Gastroesophageal sphincter (tissue), 4 donors: ENCODE measurements at regions not wholly inside any gene's neighbourhood (a gene's known extent, or its start where the extent isn't known, plus 50 kb on each side); places are given as distances from the start of the nearest gene placed in this dataset.

Experiments
- ATAC-seq: fragments of 150-250 bp; one replicate; pipeline ENCODE4 v1.9.1; 2016; ENCODE audit warnings: mild to moderate bottlenecking, moderate library complexity
- H3K27ac ChIP-seq, 4 donors: fragments of 200-600 bp; sonication (generic) in 3 of 4; 1 replicate in 3 of 4; 2 replicates in 1 of 4; pipeline ENCODE4 v1.5.1; 2016 to 2019
- H3K27me3 ChIP-seq: fragments of 200-600 bp; sonication (generic); one replicate; pipeline ENCODE4 v1.5.1; 2019
- H3K36me3 ChIP-seq, 2 donors: fragments of 200-600 bp; sonication (generic); one replicate each; pipeline ENCODE4 v1.5.1; 2019; ENCODE audit warnings: control low read depth in 1 of 2
- H3K4me1 ChIP-seq, 3 donors: fragments of 200-600 bp; sonication (generic); 1 replicate in 2 of 3; 2 replicates in 1 of 3; pipeline ENCODE4 v1.5.1; 2016 to 2019; ENCODE audit warnings: control low read depth in 2 of 3
- H3K4me3 ChIP-seq, 2 donors: fragments of 200-600 bp; sonication (generic); one replicate each; pipeline ENCODE4 v1.5.1; 2019; ENCODE audit warnings: mild to moderate bottlenecking in 1 of 2, moderate library complexity in 1 of 2
- H3K9me3 ChIP-seq, 3 donors: fragments of 200-600 bp; sonication (generic); one replicate each; pipeline ENCODE4 v1.5.1; 2017 to 2019; ENCODE audit warnings: control low read depth in 2 of 3
- EP300 ChIP-seq: sonication (generic); formaldehyde crosslinking; IDR thresholded peaks from one replicate; pipeline ENCODE4 v1.6.1; 2017; ENCODE audit warnings: antibody characterized with exemption, mild to moderate bottlenecking
- POLR2A ChIP-seq, 2 donors: fragments of 450-650 bp; IDR thresholded peaks; one replicate each; pipeline ENCODE4 v1.6.1; 2017; ENCODE audit warnings: antibody characterized with exemption in 2 of 2, mild to moderate bottlenecking in 2 of 2, moderate library complexity in 1 of 2
- POLR2AphosphoS5 ChIP-seq: sonication (generic); formaldehyde crosslinking; IDR thresholded peaks from one replicate; pipeline ENCODE4 v1.6.1; 2017; ENCODE audit warnings: antibody characterized with exemption
- WGBS, 2 donors: methylation state at CpG; one replicate each; pipeline ENCODE4 v1.1.5; 2018; ENCODE audit warnings: low coverage in 1 of 2; 5-methylcytosine and 5-hydroxymethylcytosine counted together
- TF ChIP-seq, protein P1 (sequence below), 4 experiments: fragments of 200-600 bp in 2 of 4; fragments of 450-650 bp in 2 of 4; sonication (generic) in 1 of 4; IDR thresholded peaks; one replicate each; pipeline ENCODE4 v1.5.1; 2017 to 2019; ENCODE audit warnings: antibody characterized with exemption in 4 of 4, mild to moderate bottlenecking in 2 of 4, moderate library complexity in 2 of 4

- no peak for ATAC-seq
- no peak overlapping the region for H3K4me3 ChIP-seq
- H3K9me3 ChIP-seq = no peaks in the 10 kb centered on the region
- TF ChIP-seq EP300 (no peak), POLR2A (IDR thresholded peaks at IDR 0.05) (no peak), POLR2AphosphoS5 (no peak)
- TF ChIP-seq, protein P1, sequence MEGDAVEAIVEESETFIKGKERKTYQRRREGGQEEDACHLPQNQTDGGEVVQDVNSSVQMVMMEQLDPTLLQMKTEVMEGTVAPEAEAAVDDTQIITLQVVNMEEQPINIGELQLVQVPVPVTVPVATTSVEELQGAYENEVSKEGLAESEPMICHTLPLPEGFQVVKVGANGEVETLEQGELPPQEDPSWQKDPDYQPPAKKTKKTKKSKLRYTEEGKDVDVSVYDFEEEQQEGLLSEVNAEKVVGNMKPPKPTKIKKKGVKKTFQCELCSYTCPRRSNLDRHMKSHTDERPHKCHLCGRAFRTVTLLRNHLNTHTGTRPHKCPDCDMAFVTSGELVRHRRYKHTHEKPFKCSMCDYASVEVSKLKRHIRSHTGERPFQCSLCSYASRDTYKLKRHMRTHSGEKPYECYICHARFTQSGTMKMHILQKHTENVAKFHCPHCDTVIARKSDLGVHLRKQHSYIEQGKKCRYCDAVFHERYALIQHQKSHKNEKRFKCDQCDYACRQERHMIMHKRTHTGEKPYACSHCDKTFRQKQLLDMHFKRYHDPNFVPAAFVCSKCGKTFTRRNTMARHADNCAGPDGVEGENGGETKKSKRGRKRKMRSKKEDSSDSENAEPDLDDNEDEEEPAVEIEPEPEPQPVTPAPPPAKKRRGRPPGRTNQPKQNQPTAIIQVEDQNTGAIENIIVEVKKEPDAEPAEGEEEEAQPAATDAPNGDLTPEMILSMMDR (IDR thresholded peaks at IDR 0.05) = no peak
- peaks cover 0 to 40% (median 2%) of the 10 kb centered on the region in 3 donors for H3K4me1 ChIP-seq
- 38 to 56% methylated on average over 3 to 4 of the region's 7 CpGs for WGBS, 2 donors
- H3K27ac ChIP-seq = peak overlapping the region in 3 of 4 donors; percentile 11 to 68 (median 67)
- H3K36me3 ChIP-seq = no peaks in the 10 kb centered on the region
- no peaks in the 10 kb centered on the region for H3K27me3 ChIP-seq
Measured at GRCh38 chr6:21808045-21808470, 214.5 kb downstream of the SOX4 start.

- Histone ChIP-seq H3K9me3 (no peaks in the 10 kb centered on the region), H3K36me3 (no peaks in the 10 kb centered on the region), H3K4me3 (no peak overlapping the region), H3K4me1 (peaks cover 0 to 40% (median 2%) of the 10 kb centered on the region in 3 donors), H3K27me3 (no peaks in the 10 kb centered on the region), H3K27ac (peak overlapping the region; percentile 45 to 68 (median 60))
- TF ChIP-seq EP300 (no peak), POLR2A (IDR thresholded peaks at IDR 0.05) (no peak), POLR2AphosphoS5 (no peak)
- TF ChIP-seq, protein P1 (IDR thresholded peaks at IDR 0.05) = no peak
- WGBS, 2 donors = 22 to 32% methylated on average over 4 to 14 of the region's 16 CpGs
- ATAC-seq = peak; percentile 26
Measured at GRCh38 chr6:21808551-21809242, 215.1 kb downstream of the SOX4 start.

GRCh38 chr6:21811484-21811883, 217.9 kb downstream of the SOX4 start:
- no peaks in the 10 kb centered on the region for H3K27me3 ChIP-seq
- no peak for ATAC-seq
- H3K36me3 ChIP-seq = no peaks in the 10 kb centered on the region
- no peak overlapping the region for H3K4me3 ChIP-seq
- TF ChIP-seq EP300 (no peak), POLR2AphosphoS5 (no peak), POLR2A (IDR thresholded peaks at IDR 0.05) (no peak)
- TF ChIP-seq, protein P1 (IDR thresholded peaks at IDR 0.05) = no peak
- H3K9me3 ChIP-seq = no peaks in the 10 kb centered on the region
- peaks cover 0 to 35% (median 2%) of the 10 kb centered on the region in 3 donors for H3K4me1 ChIP-seq
- WGBS, 2 donors = 54 to 70% methylated on average over 4 of the region's 4 CpGs
- peak overlapping the region in 1 of 4 donors; percentile 36 for H3K27ac ChIP-seq

GRCh38 chr6:21816231-21816630, 222.7 kb downstream of the SOX4 start:
- H3K4me3 ChIP-seq = no peak overlapping the region
- no peaks in the 10 kb centered on the region for H3K36me3 ChIP-seq
- no peak for TF ChIP-seq POLR2A (IDR thresholded peaks at IDR 0.05)
- no peak for TF ChIP-seq EP300
- TF ChIP-seq, protein P1 (IDR thresholded peaks at IDR 0.05) = no peak
- no peak for TF ChIP-seq POLR2AphosphoS5
- H3K27me3 ChIP-seq = no peaks in the 10 kb centered on the region
- H3K9me3 ChIP-seq = no peaks in the 10 kb centered on the region
- peaks cover 0 to 6% (median 0%) of the 10 kb centered on the region in 3 donors for H3K4me1 ChIP-seq
- WGBS, 2 donors = 88% methylated on average over 3 of the region's 3 CpGs; no CpG with 5 or more reads in 1 of the 2 donors
- no peak for ATAC-seq
- H3K27ac ChIP-seq = no peak overlapping the region

GRCh38 chr6:21820442-21820841, 226.9 kb downstream of the SOX4 start:
- ATAC-seq = no peak
- no peak for TF ChIP-seq POLR2AphosphoS5
- TF ChIP-seq, protein P1 (IDR thresholded peaks at IDR 0.05) = no peak
- no peak for TF ChIP-seq EP300
- no peak for TF ChIP-seq POLR2A (IDR thresholded peaks at IDR 0.05)
- WGBS, 2 donors = 95 to 98% methylated on average over 5 to 6 of the region's 6 CpGs
- H3K4me3 ChIP-seq = no peak overlapping the region
- H3K4me1 ChIP-seq = peaks cover 0 to 8% (median 0%) of the 10 kb centered on the region in 3 donors
- H3K9me3 ChIP-seq = no peaks in the 10 kb centered on the region
- H3K36me3 ChIP-seq = no peaks in the 10 kb centered on the region
- H3K27me3 ChIP-seq = no peaks in the 10 kb centered on the region
- H3K27ac ChIP-seq = no peak overlapping the region
